GM13977 (cell line): ENCODE measurements at regions not wholly inside any gene's neighbourhood (a gene's known extent, or its start where the extent isn't known, plus 50 kb on each side); places are given as distances from the start of the nearest gene placed in this dataset.

ENCODE experiments used
- DNase-seq: peaks from one replicate; pipeline ENCODE4 v3.0.0; 2012; ENCODE audit warnings: low spot score
- in situ Hi-C: fragments of 300-500 bp; cut with MboI; formaldehyde crosslinking; loops from one replicate; pipeline ENCODE4 v1.12.0; 2022; ENCODE audit warnings: low sequenced_read_pairs, low pct_unique_long_range_greater_than_20kb, mixed read lengths, inconsistent platforms; ENCODE audit not compliant: unreplicated experiment
- TF ChIP-seq, protein P1 (sequence below): IDR thresholded peaks from 2 replicates; pipeline ENCODE4 v1.5.1; 2012; ENCODE audit warnings: mild to moderate bottlenecking, control low read depth; ENCODE audit not compliant: insufficient read depth; ENCODE audit errors: extremely low read depth, missing control alignments

DNA sequence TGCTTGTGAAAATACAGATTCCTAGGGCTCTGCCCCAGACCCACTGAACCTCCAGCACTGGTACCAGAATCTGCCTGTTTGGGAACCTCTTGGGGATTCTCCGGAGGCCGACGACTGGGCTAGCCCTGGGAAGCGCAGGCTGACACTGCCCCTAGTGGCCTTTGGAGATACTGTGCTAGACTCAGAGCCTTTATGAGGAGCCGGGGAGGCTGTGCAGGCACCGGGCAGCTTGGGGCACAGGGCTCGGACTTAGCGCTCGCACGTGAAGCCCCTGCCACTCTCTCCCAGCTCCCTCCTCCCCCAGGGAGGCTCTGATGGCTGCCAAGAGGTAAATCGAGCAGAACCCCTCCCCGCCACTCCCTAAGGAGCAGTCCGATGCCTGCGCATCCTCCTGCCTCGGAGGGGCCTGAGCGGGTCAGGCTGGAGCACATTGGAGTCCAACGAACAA, 144.6 kb upstream of the TNR start:
- in situ Hi-C loops = no loop called here
- TF ChIP-seq, protein P1, sequence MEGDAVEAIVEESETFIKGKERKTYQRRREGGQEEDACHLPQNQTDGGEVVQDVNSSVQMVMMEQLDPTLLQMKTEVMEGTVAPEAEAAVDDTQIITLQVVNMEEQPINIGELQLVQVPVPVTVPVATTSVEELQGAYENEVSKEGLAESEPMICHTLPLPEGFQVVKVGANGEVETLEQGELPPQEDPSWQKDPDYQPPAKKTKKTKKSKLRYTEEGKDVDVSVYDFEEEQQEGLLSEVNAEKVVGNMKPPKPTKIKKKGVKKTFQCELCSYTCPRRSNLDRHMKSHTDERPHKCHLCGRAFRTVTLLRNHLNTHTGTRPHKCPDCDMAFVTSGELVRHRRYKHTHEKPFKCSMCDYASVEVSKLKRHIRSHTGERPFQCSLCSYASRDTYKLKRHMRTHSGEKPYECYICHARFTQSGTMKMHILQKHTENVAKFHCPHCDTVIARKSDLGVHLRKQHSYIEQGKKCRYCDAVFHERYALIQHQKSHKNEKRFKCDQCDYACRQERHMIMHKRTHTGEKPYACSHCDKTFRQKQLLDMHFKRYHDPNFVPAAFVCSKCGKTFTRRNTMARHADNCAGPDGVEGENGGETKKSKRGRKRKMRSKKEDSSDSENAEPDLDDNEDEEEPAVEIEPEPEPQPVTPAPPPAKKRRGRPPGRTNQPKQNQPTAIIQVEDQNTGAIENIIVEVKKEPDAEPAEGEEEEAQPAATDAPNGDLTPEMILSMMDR = peak; percentile 85
- DNase-seq = peak; percentile 74

DNA sequence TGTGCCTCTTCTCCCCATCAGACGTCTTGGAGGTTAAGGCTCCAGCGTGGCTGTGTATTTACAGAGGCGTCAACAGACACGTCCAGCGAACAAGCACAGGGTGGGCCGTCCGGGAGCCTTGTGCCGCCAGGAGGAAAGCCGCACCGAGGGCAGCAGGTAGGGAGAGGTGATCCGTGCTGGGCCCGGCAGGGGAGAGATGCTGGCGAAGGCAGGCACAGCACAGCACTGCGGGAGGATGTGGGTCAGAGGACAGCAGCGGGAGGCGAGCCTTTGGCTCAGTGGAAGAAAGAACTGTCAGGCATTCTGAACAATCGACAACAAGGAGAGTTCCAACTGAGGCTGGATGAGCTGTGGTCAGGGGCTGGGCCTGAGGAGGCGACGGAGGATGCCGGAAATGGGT, 144.1 kb upstream of the TNR start:
- TF ChIP-seq, protein P1 = no peak
- in situ Hi-C loops = no loop called here
- DNase-seq = no peak

DNA sequence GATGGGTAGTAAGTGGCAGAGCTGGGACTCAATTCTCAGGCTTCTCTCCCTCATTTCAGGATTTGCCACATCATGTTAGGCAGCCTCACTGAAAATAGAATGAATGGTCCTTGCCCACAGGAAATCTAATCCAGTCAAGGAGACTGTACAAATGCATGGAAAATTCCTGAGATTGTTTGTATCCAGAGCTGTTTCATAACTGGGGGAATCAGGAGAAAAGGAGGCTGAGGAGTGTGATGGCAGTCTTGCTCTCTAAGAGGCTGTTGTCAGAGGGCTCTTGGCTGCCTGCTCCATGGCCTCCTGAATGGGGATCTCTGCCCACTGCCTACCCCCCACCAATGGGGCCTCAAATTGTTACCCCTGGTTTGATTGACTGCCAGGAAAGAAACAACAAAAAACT, 141.9 kb upstream of the TNR start:
- in situ Hi-C loops = no loop called here
- TF ChIP-seq, protein P1 = no peak
- DNase-seq = no peak

DNA sequence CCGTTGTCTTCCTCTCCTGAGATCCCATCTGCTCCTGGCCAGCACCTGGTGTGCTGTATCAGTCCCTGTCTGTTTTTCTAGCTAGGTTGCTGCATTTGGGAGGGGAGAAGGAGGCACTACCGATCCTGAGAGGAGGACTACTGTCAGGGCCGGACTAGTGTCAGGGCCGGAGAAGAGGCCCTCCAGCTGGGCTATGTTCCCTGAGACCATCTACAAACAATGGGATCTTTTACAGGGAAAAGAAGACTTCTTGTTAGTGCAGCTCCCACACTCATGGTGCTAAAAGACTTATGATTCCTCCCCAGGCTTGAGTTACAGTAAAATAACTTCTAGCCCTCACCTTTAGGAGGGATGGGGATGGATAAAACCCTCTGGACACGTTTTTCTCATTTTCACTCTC, 141.0 kb upstream of the TNR start:
- TF ChIP-seq, protein P1 = no peak
- no peak for DNase-seq
- in situ Hi-C loops = no loop called here

DNA sequence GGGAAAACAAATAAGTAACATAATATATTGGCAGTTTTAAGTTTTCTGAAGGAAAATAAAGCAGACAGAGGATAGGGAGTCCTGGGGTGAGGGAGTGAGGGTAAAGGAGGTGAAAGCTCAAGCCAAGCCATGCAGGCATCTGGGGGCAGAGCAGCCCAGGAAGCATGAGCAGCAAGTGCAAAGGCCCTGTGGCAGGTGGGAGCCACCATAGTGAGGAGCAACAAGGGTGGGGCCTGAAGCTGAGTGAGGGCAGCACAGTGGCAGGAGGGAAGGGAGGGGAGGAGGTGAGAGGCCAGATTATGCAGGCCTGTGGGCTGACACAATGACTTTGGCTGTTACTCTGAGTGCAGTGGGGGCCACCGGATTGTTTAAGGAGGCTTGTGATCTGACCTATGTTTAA, 138.8 kb upstream of the TNR start:
- no peak for DNase-seq
- TF ChIP-seq, protein P1 = no peak
- in situ Hi-C loops = no loop called here

DNA sequence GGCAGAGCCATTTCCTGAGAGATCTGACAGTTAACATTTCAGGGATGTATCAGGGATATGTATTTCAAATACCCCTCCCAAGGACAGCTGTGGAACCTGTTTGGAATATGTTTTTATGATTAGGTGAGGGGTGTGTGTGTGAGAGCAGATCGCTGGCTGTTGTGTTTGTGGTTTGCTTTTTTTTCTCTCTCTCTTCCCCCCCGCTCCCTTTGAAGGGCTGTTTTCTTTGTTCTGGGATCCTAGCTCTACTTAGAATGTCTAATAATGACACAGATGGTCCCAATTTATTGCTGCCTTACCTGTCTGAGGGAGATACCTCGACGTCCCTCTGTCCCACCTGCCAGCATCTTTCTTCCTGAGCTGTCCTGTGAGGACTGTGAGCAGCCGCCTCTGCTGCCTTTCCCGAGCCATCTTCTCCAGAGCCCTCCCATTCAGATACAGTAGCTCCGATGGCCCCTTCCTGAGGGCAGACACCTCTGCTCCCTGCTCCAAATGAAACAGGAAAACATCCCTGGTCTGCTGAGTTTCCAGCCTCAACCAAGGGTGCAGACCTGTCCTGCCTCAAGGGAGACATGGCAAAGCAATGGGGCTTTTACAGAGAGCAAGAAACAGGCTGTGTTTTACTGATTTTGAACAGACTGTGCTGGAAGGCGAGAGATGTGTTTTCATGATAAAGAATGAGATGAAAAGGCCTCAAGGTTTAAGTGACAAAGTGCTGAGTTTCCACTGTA, 138.0 kb upstream of the TNR start:
- DNase-seq = no peak
- in situ Hi-C loops = no loop called here
- TF ChIP-seq, protein P1 = no peak
